Cardiac fibroblast (primary cell): ENCODE measurements at regions not wholly inside any gene's neighbourhood (a gene's known extent, or its start where the extent isn't known, plus 50 kb on each side); places are given as distances from the start of the nearest gene placed in this dataset.

Source experiments
- DNase-seq, 2 donors: peaks; one replicate each; pipeline versions ENCODE4 v3.0.0 to v3.0.0-alpha.2; 2010; ENCODE audit warnings: low read depth in 2 of 2
- H3K4me3 ChIP-seq, 2 donors: replicated peaks in 1 of 2; 1 replicate in 1 of 2; 2 replicates in 1 of 2; pipeline ENCODE4 v1.5.1; 2011; ENCODE audit warnings: low read depth in 2 of 2, low read length in 2 of 2, mild to moderate bottlenecking in 2 of 2, moderate library complexity in 1 of 2
- TF ChIP-seq, protein P1 (sequence below): IDR thresholded peaks from one replicate; pipeline ENCODE4 v1.5.1; 2011; ENCODE audit warnings: low read depth, mild to moderate bottlenecking, low read length, inconsistent platforms

DNA sequence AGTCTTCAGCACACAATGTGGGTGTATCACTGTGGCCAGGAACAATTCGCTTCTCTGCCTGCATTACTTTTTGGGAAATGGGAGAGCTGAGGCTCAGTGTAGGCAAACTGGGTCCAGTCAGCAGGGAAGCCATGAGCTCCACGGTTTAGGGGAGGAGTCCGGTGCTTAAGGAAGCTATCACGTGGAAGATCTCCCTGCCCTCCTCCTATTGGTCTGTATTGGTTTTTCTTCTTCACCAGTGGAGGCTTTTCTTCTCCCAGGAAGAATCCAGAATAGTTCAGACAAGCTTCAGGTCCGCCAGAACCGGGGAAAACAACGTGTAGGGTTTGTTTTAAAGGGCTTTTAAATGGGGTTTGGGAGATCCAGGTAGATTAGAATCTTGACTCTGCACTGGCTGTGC is 156.2 kb upstream of the CAMK1G start:
- DNase-seq, result no peak
- TF ChIP-seq, protein P1, sequence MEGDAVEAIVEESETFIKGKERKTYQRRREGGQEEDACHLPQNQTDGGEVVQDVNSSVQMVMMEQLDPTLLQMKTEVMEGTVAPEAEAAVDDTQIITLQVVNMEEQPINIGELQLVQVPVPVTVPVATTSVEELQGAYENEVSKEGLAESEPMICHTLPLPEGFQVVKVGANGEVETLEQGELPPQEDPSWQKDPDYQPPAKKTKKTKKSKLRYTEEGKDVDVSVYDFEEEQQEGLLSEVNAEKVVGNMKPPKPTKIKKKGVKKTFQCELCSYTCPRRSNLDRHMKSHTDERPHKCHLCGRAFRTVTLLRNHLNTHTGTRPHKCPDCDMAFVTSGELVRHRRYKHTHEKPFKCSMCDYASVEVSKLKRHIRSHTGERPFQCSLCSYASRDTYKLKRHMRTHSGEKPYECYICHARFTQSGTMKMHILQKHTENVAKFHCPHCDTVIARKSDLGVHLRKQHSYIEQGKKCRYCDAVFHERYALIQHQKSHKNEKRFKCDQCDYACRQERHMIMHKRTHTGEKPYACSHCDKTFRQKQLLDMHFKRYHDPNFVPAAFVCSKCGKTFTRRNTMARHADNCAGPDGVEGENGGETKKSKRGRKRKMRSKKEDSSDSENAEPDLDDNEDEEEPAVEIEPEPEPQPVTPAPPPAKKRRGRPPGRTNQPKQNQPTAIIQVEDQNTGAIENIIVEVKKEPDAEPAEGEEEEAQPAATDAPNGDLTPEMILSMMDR, result no peak
- no peak overlapping the region for H3K4me3 ChIP-seq

GRCh38 chr1:209427811-209428210 is 155.7 kb upstream of the CAMK1G start:
- TF ChIP-seq, protein P1, result no peak
- DNase-seq, result no peak
- H3K4me3 ChIP-seq, result no peak overlapping the region

GRCh38 chr1:209428241-209428921 is 155.1 kb upstream of the CAMK1G start:
- DNase-seq, result no peak
- no peak overlapping the region for H3K4me3 ChIP-seq
- TF ChIP-seq, protein P1, result no peak

DNA sequence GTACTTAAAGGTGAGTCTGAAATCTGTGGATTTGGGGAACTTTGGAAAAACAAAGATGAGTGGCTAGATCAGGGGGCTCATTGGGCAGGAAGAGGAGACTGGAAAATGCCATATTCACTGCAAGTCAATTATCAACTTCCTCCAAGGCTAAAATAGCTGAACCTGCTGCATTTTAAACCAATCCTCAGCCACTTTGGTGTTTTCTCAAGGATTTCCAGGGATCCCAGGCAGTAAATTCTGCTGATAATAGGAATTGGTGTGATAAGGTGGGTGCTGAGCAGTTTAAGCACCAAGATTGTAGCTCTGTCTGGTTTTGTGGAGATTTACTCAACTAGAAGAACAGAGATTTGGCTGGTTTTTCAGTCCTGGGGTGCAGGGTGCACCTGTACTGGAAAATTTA is 153.9 kb upstream of the CAMK1G start:
- no peak overlapping the region for H3K4me3 ChIP-seq
- DNase-seq, result no peak
- TF ChIP-seq, protein P1, result no peak

DNA sequence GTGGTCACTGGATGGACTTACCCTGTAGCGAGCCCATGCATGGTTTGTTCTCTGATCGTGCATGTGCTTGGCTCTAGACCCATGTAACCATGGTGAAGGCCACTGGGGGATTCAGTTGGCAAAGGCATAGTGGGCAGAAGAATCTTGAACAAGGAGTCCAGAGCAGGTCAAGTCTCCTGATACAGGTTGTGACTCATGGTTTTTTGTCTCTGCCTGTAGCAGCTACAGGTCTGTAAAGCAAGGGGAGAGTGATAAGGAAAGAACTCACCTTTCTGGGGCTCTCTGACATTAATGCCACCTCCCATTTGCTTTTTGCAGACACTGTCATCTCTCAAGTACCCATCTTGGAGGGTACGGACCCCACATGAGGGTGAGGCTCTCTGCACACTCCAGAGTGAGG is 153.4 kb upstream of the CAMK1G start:
- no peak for DNase-seq
- no peak overlapping the region for H3K4me3 ChIP-seq
- TF ChIP-seq, protein P1, result no peak

GRCh38 chr1:209430821-209431259 is 152.7 kb upstream of the CAMK1G start:
- no peak for DNase-seq
- H3K4me3 ChIP-seq, result no peak overlapping the region
- TF ChIP-seq, protein P1, result no peak

- no peak overlapping the region for H3K4me3 ChIP-seq
- TF ChIP-seq, protein P1, result no peak
- DNase-seq, result no peak
These were observed 152.1 kb upstream of the CAMK1G start for GRCh38 chr1:209431402-209431801.
